HepG2 (cell line): ENCODE measurements at regions not wholly inside any gene's neighbourhood (a gene's known extent, or its start where the extent isn't known, plus 50 kb on each side); places are given as distances from the start of the nearest gene placed in this dataset.

ENCODE experiments used
- ATAC-seq: fragments of 200-7000 bp; cut with Tn5 transposase; 3 replicates; pipeline ENCODE4 v1.9.1; 2020; ENCODE audit warnings: mild to moderate bottlenecking, moderate library complexity
- BruUV-seq: library from RNA; stranded (reverse); fragments of 400-500 nt; replicated peaks from 2 replicates; lab custom pipeline; 2021; lab: Mats Ljungman, UMichigan
- CTCF ChIA-PET: fragments of 300-600 bp; formaldehyde crosslinking; extraction: SDS; loops from one replicate; lab custom pipeline; 2021; ENCODE audit warnings: low total read pairs, inconsistent platforms, low intra/inter-chr PET ratio; lab: Yijun Ruan, JAX
- POLR2A ChIA-PET: fragments of 350-600 bp; sonication (Branson Sonifier 250); formaldehyde crosslinking; loops from one replicate; lab custom pipeline; 2020; ENCODE audit warnings: antibody characterized with exemption, inconsistent platforms; lab: Yijun Ruan, JAX
- DNase-seq: peaks from one replicate; pipeline ENCODE4 v3.0.0-alpha.2; 2015; ENCODE audit warnings: low spot score
- FAIRE-seq: peaks from 3 replicates; lab custom pipeline; 2011; peaks lifted over from hg19 to GRCh38; lab: Jason Lieb, UNC
- H2AFZ ChIP-seq: one replicate; pipeline ENCODE4 v1.6.1; 2011; ENCODE audit warnings: low read length, inconsistent platforms
- H3K27ac ChIP-seq: fragments of 300-600 bp; 3 replicates; pipeline ENCODE4 v1.8.0; 2011; ENCODE audit warnings: mixed run types, mild to moderate bottlenecking, mixed read lengths, low read length, inconsistent platforms; ENCODE audit not compliant: insufficient read depth; ENCODE audit errors: extremely low read length
- H3K27me3 ChIP-seq, 2 experiments: fragments of 200-600 bp in 1 of 2; 2 replicates in 1 of 2; 3 replicates in 1 of 2; pipeline versions ENCODE4 v1.6.0 to v1.8.0; 2011; ENCODE audit warnings: low read length in 2 of 2, mild to moderate bottlenecking in 2 of 2, moderate library complexity in 2 of 2, inconsistent platforms in 1 of 2; ENCODE audit not compliant: insufficient read depth in 2 of 2, control insufficient read depth in 1 of 2
- H3K36me3 ChIP-seq, 2 experiments: fragments of 200-600 bp in 1 of 2; replicated peaks in 1 of 2; 2 replicates in 1 of 2; 3 replicates in 1 of 2; pipeline versions ENCODE4 v1.5.1 to v1.8.0; 2011; ENCODE audit warnings: low read length in 2 of 2, inconsistent platforms in 1 of 2; ENCODE audit not compliant: insufficient read depth in 2 of 2, control insufficient read depth in 1 of 2
- H3K4me1 ChIP-seq: 2 replicates; pipeline ENCODE4 v1.5.1; 2012; ENCODE audit warnings: low read length, inconsistent platforms; ENCODE audit not compliant: insufficient read depth
- H3K4me2 ChIP-seq: 2 replicates; pipeline ENCODE4 v1.6.0; 2011; ENCODE audit warnings: low read depth, low read length, inconsistent platforms
- H3K4me3 ChIP-seq, 3 experiments: fragments of 200-600 bp in 1 of 3; sonication (generic), shearing (Covaris generic) in 1 of 3; replicated peaks in 1 of 3; 2 replicates each; pipeline ENCODE4 v1.5.1; 2011 to 2016; ENCODE audit warnings: low read length in 3 of 3, inconsistent platforms in 2 of 3, low read depth in 2 of 3, mild to moderate bottlenecking in 2 of 3, control low read depth in 1 of 3, mixed read lengths in 1 of 3; ENCODE audit not compliant: insufficient read depth in 1 of 3
- H3K79me2 ChIP-seq: one replicate; pipeline ENCODE4 v1.6.1; 2011; ENCODE audit warnings: low read length, inconsistent platforms; ENCODE audit not compliant: insufficient read depth
- H3K9ac ChIP-seq: 2 replicates; pipeline ENCODE4 v1.6.0; 2011; ENCODE audit warnings: mild to moderate bottlenecking, low read depth, low read length, inconsistent platforms; ENCODE audit not compliant: insufficient read depth
- H3K9me3 ChIP-seq: 2 replicates; pipeline ENCODE4 v1.5.1; 2012; ENCODE audit warnings: mild to moderate bottlenecking, low read length
- H4K20me1 ChIP-seq: 2 replicates; pipeline ENCODE4 v1.6.0; 2011; ENCODE audit warnings: inconsistent platforms, mild to moderate bottlenecking, low read length, moderate library complexity; ENCODE audit not compliant: insufficient read depth
- HOXA3 ChIP-seq: sonication (generic); formaldehyde crosslinking; IDR thresholded peaks from 2 replicates; pipeline ENCODE4 v1.5.0; 2020; ENCODE audit warnings: missing genetic modification reagents
- PLRG1 ChIP-seq: fragments of 450-650 bp; conservative IDR thresholded peaks from 2 replicates; pipeline ENCODE4 v1.6.1; 2016
- PPARG ChIP-seq: conservative IDR thresholded peaks from 2 replicates; pipeline ENCODE4 v1.6.1; 2016; ENCODE audit warnings: missing biosample characterization, missing genetic modification reagents
- SP4 ChIP-seq: sonication (generic); formaldehyde crosslinking; IDR thresholded peaks from 2 replicates; pipeline ENCODE4 v1.8.1; 2023; ENCODE audit warnings: mild to moderate bottlenecking, missing genetic modification reagents
- ZNF34 ChIP-seq: sonication (generic); formaldehyde crosslinking; IDR thresholded peaks from 2 replicates; pipeline ENCODE4 v1.4.0; 2020; ENCODE audit warnings: mild to moderate bottlenecking, missing genetic modification reagents, borderline replicate concordance
- ZNF605 ChIP-seq: sonication (generic); formaldehyde crosslinking; IDR thresholded peaks from 2 replicates; pipeline ENCODE4 v1.8.0; 2022; ENCODE audit warnings: mild to moderate bottlenecking, missing genetic modification reagents
- ZNF878 ChIP-seq: sonication (generic); formaldehyde crosslinking; IDR thresholded peaks from 2 replicates; pipeline ENCODE4 v1.8.1; 2023; ENCODE audit warnings: mild to moderate bottlenecking, missing genetic modification reagents, moderate library complexity
- WGBS: methylation state at CpG from one replicate; pipeline ENCODE4 v1.1.6; 2017; ENCODE audit warnings: low lambda C conversion rate; 5-methylcytosine and 5-hydroxymethylcytosine counted together
- in situ Hi-C: cut with HindIII; loops from 2 replicates; pipeline ENCODE4 v1.10.0; 2017; ENCODE audit warnings: low pct_unique_long_range_greater_than_20kb; ENCODE audit not compliant: extremely low pct_ligation_motif_present
- intact Hi-C: fragments of 100-400 bp; cut with micrococcal nuclease; formaldehyde crosslinking; loops from one replicate; pipeline ENCODE4 v1.10.0; 2022; ENCODE audit not compliant: unreplicated experiment
- TF ChIP-seq, protein P1 (sequence below): sonication (generic); formaldehyde crosslinking; IDR thresholded peaks from 2 replicates; pipeline ENCODE4 v1.5.0; 2020; ENCODE audit warnings: missing genetic modification reagents
- TF ChIP-seq, protein P2 (sequence below): IDR thresholded peaks from 2 replicates; pipeline ENCODE4 v1.6.1; 2018; ENCODE audit warnings: missing genetic modification reagents

GRCh38 chr12:5377997-5378592 lies 53.8 kb upstream of the NTF3 start:
- TF ChIP-seq ZNF34 (CRISPR knock-in tag) (no peak), ZNF605 (CRISPR knock-in tag) (no peak), HOXA3 (no peak), ZNF878 (CRISPR knock-in tag) (no peak), PPARG (no peak), SP4 (CRISPR knock-in tag) (no peak), PLRG1 (no peak)
- TF ChIP-seq, protein P1, sequence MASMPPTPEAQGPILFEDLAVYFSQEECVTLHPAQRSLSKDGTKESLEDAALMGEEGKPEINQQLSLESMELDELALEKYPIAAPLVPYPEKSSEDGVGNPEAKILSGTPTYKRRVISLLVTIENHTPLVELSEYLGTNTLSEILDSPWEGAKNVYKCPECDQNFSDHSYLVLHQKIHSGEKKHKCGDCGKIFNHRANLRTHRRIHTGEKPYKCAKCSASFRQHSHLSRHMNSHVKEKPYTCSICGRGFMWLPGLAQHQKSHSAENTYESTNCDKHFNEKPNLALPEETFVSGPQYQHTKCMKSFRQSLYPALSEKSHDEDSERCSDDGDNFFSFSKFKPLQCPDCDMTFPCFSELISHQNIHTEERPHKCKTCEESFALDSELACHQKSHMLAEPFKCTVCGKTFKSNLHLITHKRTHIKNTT (CRISPR knock-in tag) = no peak
- TF ChIP-seq, protein P2, sequence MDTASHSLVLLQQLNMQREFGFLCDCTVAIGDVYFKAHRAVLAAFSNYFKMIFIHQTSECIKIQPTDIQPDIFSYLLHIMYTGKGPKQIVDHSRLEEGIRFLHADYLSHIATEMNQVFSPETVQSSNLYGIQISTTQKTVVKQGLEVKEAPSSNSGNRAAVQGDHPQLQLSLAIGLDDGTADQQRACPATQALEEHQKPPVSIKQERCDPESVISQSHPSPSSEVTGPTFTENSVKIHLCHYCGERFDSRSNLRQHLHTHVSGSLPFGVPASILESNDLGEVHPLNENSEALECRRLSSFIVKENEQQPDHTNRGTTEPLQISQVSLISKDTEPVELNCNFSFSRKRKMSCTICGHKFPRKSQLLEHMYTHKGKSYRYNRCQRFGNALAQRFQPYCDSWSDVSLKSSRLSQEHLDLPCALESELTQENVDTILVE (CRISPR knock-in tag) = no peak
- Histone ChIP-seq H4K20me1 (no peaks in the 10 kb centered on the region), H3K27ac (no peak overlapping the region), H3K36me3 (no peaks in the 10 kb centered on the region), H3K9me3 (no peaks in the 10 kb centered on the region), H3K4me2 (no peak overlapping the region), H3K4me1 (no peaks in the 10 kb centered on the region), H3K79me2 (no peaks in the 10 kb centered on the region), H3K9ac (no peak overlapping the region), H3K27me3 (0 out of 5 replicates have a peak, but pooled peaks cover 0 to 1% of the 10 kb centered on the region in 2 experiments), H2AFZ (no peak overlapping the region), H3K4me3 (no peak overlapping the region)
- intact Hi-C loops = no loop called here
- ChIA-PET CTCF (no interaction called here), POLR2A (no interaction called here)
- no peak for ATAC-seq
- FAIRE-seq = no peak
- WGBS = 29% methylated on average over 12 of the region's 12 CpGs
- BruUV-seq = no TSS peak
- in situ Hi-C loops = no loop called here
- DNase-seq = no peak
